ENCODE measurements at regions not wholly inside any gene's neighbourhood (a gene's known extent, or its start where the extent isn't known, plus 50 kb on each side); places are given as distances from the start of the nearest gene placed in this dataset.

GRCh38 chr15:66941791-66942190, 123.6 kb upstream of the SMAD3 start:
- H3K4me3 Mint-ChIP-seq (ENCODE audit: unreplicated experiment): no peak overlapping the region
- CTCF ChIA-PET: no interaction called here
- no peak overlapping the region for H3K27ac Mint-ChIP-seq (ENCODE audit: unreplicated experiment)
- no TSS peak for BruUV-seq (replicated peaks)
- H3K27me3 Mint-ChIP-seq (ENCODE audit: insufficient read depth, unreplicated experiment): no peaks in the 10 kb centered on the region
- no peaks in the 10 kb centered on the region for H3K9me3 Mint-ChIP-seq (ENCODE audit: unreplicated experiment)
- peaks cover 6% of the 10 kb centered on the region for H3K36me3 Mint-ChIP-seq (ENCODE audit: insufficient read depth, unreplicated experiment)
- no peaks in the 10 kb centered on the region for H3K4me1 Mint-ChIP-seq (ENCODE audit: low read depth, unreplicated experiment)
- no peaks in the 10 kb centered on the region for H3K9me3 ChIP-seq
- intact Hi-C loops (cut with micrococcal nuclease; ENCODE audit: unreplicated experiment): loop anchor here (10.0 kb wide), 1 partner anchor 493 kb away; no protein-coding TSS in a partner anchor
- POLR2A ChIA-PET: no interaction called here
- no peaks in the 10 kb centered on the region for H3K36me3 ChIP-seq (ENCODE audit: control insufficient read depth, insufficient read depth, low read length)
- H3K4me3 ChIP-seq (ENCODE audit: low read depth, low read length): no peak overlapping the region
- peak in 1 of 2 experiments; percentile 5 for DNase-seq
- H3K27me3 ChIP-seq (replicated peaks; ENCODE audit: control insufficient read depth, insufficient read depth, low read length): no peaks in the 10 kb centered on the region
- H3K4me1 ChIP-seq: peaks cover 8% of the 10 kb centered on the region
- no peak for TF ChIP-seq CTCF (IDR thresholded peaks at IDR 0.05; ENCODE audit: insufficient read depth in 1 of 2, low read depth in 1 of 2, low read length in 1 of 2, severe bottlenecking in 1 of 2, unreplicated experiment in 1 of 2)

GRCh38 chr15:66942649-66943390, 122.6 kb upstream of the SMAD3 start:
- Mint-ChIP-seq H3K27ac (ENCODE audit: unreplicated experiment) (no peak overlapping the region), H3K9me3 (ENCODE audit: unreplicated experiment) (no peaks in the 10 kb centered on the region), H3K27me3 (ENCODE audit: insufficient read depth, unreplicated experiment) (no peaks in the 10 kb centered on the region), H3K36me3 (ENCODE audit: insufficient read depth, unreplicated experiment) (peaks cover 6% of the 10 kb centered on the region), H3K4me1 (ENCODE audit: low read depth, unreplicated experiment) (no peaks in the 10 kb centered on the region), H3K4me3 (ENCODE audit: unreplicated experiment) (no peak overlapping the region)
- peak in 1 of 2 experiments; percentile 14 for DNase-seq
- Histone ChIP-seq H3K27me3 (replicated peaks; ENCODE audit: control insufficient read depth, insufficient read depth, low read length) (no peaks in the 10 kb centered on the region), H3K9me3 (no peaks in the 10 kb centered on the region), H3K4me1 (peaks cover 8% of the 10 kb centered on the region), H3K4me3 (ENCODE audit: low read depth, low read length) (no peak overlapping the region), H3K36me3 (ENCODE audit: control insufficient read depth, insufficient read depth, low read length) (no peaks in the 10 kb centered on the region)
- BruUV-seq (replicated peaks): no TSS peak
- ChIA-PET POLR2A (no interaction called here), CTCF (interaction anchor here (0.6 to 1.3 kb wide), 3 partner anchors 15 to 589 kb away, joined by 3 to 9 read pairs (median 4); no protein-coding TSS in a partner anchor)
- intact Hi-C loops (cut with micrococcal nuclease; ENCODE audit: unreplicated experiment): loop anchor here (10.0 kb wide), 1 partner anchor 492 kb away; no protein-coding TSS in a partner anchor
- no peak for TF ChIP-seq CTCF (IDR thresholded peaks at IDR 0.05; ENCODE audit: insufficient read depth in 1 of 2, low read depth in 1 of 2, low read length in 1 of 2, severe bottlenecking in 1 of 2, unreplicated experiment in 1 of 2)

GRCh38 chr15:66943456-66944095, 121.8 kb upstream of the SMAD3 start:
- Mint-ChIP-seq H3K27ac (ENCODE audit: unreplicated experiment) (no peak overlapping the region), H3K4me3 (ENCODE audit: unreplicated experiment) (no peak overlapping the region), H3K9me3 (ENCODE audit: unreplicated experiment) (no peaks in the 10 kb centered on the region), H3K36me3 (ENCODE audit: insufficient read depth, unreplicated experiment) (peaks cover 6% of the 10 kb centered on the region), H3K27me3 (ENCODE audit: insufficient read depth, unreplicated experiment) (no peaks in the 10 kb centered on the region), H3K4me1 (ENCODE audit: low read depth, unreplicated experiment) (no peaks in the 10 kb centered on the region)
- Histone ChIP-seq H3K36me3 (ENCODE audit: control insufficient read depth, insufficient read depth, low read length) (no peaks in the 10 kb centered on the region), H3K9me3 (no peaks in the 10 kb centered on the region), H3K27me3 (replicated peaks; ENCODE audit: control insufficient read depth, insufficient read depth, low read length) (no peaks in the 10 kb centered on the region), H3K4me1 (peaks cover 5% of the 10 kb centered on the region), H3K4me3 (ENCODE audit: low read depth, low read length) (no peak overlapping the region)
- BruUV-seq (replicated peaks): no TSS peak
- no peak for TF ChIP-seq CTCF (IDR thresholded peaks at IDR 0.05; ENCODE audit: insufficient read depth in 1 of 2, low read depth in 1 of 2, low read length in 1 of 2, severe bottlenecking in 1 of 2, unreplicated experiment in 1 of 2)
- intact Hi-C loops (cut with micrococcal nuclease; ENCODE audit: unreplicated experiment): loop anchor here (10.0 kb wide), 1 partner anchor 491 kb away; no protein-coding TSS in a partner anchor
- peak in 1 of 2 experiments; percentile 41 for DNase-seq
- POLR2A ChIA-PET: no interaction called here
- CTCF ChIA-PET: interaction anchor here (0.6 to 1.3 kb wide), 4 partner anchors 15 to 588 kb away, joined by 3 to 9 read pairs (median 3); no protein-coding TSS in a partner anchor

Measured in Caco-2 (cell line).